ENCODE measurements at regions not wholly inside any gene's neighbourhood (a gene's known extent, or its start where the extent isn't known, plus 50 kb on each side); places are given as distances from the start of the nearest gene placed in this dataset.

DNA sequence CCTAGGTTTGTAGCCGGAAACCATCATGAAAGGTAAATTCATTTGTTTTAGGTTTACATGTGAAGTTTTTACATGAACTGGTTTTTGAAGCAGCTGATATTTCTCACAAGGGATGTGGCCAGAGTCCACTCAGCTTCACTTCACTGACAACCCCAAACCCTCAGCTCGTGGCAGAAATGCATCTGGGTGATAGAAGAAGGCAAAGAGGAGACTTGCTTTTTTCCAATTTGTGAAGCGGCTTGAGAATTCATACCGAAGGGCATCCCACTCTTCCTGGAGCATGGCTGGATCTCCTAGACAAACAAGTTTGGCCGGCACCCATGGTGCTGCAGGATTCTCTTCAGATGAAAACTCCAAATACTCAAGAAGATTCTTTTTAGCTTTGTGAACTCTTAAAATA is 392.8 kb upstream of the CNR1 start:
- no peak for DNase-seq

DNA sequence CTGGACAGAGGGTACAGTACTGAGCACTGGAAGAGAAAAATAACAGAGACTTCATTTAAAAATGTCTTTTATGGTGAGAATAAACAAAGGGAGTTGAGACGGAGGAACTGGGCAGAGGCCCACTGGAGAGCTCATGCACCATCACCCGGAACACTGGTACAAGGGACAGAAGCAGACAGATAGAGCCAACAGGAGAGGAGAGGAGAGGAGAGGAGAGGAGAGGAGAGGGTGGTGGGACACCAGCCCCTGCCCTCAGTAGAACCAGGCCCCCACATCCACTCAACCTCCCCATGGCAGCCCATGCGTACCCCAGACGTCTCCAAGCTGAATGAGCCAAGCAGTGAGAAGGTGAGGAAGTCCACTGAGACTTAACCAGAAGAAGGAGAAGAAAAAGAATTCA is 390.5 kb upstream of the CNR1 start:
- DNase-seq = no peak

DNA sequence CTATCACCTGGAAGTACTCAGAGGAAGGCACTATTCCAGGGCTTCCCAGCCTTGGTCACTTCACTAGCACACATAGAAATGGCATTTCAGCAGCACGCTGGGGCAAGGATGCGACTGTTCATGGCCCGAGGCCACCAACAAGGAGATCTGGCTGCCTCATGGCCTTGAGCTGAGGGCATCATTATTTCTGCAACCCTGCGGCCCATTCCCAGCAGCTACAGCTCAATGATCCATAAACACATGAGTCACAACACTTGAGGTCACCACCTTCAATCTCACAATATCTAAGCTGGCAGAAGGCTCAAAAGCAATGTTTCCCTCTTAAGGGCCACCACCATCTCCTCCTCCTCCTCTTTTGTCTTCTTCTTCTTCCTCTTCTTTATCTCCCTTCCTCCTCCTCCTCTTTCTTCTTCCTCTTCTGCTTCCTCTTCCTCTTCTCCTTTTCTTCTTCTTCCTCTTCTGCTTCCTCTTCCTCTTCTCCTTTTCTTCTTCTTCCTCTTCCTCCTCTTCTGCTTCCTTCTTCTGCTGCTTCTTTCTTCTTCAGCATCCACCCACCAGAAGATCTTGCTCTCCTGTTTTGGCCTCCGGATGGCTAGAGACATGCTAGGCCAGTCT is 382.9 kb upstream of the CNR1 start:
- DNase-seq = no peak

DNA sequence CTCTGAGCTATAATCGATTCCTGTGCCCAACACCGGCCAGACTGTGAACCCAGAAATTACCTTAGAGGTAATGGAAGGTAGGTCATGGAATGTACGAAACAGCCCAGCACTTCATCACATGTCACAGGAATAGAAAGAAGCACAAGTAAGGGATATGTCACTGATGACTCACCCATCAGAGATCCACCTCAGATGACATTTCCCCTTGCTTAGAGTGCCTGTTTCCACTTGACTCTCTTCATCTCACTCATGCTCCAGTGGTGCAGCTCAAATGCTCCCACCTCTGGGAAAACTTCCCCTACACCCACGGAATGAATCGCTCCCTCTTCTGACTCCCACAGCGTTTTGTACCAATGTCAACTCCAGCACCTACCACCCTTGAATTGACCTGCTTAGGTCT is 381.6 kb upstream of the CNR1 start:
- DNase-seq = no peak

DNA sequence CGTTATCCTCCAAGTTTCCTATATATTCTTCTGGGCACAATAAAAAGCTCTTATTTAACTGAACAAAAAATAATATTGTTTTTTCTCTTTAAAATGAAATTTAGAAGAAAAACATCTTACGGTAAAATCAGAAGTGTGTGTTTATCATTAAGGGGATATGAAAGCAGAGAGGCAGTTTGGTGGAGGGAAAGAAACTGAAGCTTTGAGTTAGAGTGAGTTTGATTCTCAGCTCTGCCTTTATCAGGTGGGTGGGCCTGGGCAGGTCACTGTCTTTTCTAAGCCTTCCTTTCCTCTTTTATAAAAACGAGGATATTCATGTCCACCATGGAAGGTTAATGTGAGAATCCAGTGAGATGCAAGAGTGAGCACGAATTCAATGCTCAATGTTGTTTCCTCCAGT is 379.8 kb upstream of the CNR1 start:
- DNase-seq = no peak

DNA sequence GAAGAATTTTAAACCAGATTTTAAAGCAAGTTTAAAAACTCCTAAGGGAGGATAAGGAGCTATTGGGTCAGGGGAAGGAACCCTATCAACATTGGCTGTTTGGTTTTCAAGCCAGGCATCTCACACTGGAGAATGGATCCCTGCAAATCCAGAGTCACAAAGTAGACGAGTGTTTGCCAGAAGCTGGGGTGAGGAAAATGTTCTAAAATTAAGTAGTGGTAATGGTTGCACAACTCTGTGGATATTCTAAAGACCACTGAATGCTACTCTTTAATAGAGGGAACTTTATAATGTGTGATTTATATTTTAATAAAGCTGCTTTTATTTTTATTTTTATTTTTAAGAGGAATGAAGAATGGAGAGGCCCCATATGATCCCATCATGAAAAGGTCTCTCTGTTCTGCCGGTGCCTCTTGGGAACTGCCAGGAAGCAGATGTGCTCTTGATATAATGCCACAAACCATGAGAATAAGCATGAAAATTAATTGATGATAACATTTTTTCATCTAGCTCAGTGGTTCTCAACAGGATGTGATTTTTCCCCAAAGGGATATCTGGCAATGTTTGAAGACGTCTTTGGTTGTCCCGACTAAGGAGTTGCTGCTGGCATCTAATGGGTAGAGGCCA is 379.0 kb upstream of the CNR1 start:
- no peak for DNase-seq

DNA sequence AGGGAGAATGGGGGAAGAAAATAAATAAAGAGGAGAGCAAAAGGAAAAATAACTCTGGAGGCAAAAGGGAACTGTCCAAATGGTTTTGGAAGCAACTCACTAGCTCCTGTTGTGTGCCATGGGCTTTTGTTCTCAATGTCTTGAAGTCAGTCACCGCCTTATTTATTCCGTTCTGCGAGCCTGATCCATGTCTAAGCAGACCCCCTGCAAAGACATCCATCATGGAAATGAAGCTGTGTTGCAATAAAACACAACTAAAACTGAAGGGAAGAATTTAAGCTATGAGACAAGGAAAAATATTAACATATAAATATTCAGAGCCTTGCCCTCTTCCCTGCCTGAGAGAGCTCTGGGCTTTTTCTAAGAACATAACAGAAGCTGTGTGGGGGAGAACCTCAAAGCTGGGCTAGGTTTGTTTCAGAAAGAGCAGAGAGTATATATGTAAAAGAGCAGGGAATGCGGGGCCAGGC is 373.2 kb upstream of the CNR1 start:
- no peak for DNase-seq

DNA sequence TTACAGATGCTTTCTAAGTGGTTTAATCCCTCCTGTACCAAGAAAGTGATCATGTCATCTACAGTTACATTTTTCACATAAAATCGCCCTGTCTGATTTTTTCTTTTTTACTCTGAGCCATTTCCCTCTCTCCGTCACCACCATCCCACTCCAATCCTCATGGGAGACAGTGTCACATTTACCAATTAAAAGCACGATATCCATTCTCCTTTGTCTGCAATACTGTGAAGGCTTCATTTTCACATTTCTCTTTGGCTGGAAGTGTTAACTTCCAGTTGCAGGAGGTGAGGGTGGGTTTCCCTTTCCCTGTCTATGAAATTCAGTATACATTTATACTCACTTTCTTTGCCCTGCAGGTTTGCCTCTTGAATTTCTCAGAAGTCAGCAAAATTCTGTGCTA is 372.7 kb upstream of the CNR1 start:
- DNase-seq = no peak

DNA sequence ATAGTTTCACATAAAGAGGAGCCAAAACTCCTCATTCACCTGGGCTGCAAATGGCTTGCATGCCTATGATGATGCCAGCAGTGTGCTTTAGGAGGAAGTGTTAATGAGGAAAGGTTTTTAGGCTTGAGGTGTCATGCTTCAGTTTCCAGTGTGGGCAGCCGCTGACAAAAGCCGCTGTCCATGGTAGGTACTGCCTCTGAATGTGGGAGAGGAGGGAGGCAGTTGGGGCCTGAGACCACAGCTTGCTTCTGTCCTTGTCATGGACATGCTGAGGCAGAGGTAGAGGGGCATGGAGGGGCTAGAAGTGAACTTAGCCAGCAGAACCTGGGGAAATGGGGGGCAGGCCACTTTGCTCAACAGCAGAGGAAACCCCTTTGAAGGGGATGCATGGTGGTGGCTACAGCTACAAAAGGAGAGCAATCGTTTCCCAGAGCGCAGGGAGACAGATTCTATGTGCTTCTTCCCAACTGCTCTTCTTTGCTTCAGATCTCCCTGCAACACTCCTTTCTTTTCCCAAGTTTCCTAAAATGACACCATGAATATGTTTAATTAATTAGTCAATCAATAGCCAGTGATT is 372.1 kb upstream of the CNR1 start:
- no peak for DNase-seq

DNA sequence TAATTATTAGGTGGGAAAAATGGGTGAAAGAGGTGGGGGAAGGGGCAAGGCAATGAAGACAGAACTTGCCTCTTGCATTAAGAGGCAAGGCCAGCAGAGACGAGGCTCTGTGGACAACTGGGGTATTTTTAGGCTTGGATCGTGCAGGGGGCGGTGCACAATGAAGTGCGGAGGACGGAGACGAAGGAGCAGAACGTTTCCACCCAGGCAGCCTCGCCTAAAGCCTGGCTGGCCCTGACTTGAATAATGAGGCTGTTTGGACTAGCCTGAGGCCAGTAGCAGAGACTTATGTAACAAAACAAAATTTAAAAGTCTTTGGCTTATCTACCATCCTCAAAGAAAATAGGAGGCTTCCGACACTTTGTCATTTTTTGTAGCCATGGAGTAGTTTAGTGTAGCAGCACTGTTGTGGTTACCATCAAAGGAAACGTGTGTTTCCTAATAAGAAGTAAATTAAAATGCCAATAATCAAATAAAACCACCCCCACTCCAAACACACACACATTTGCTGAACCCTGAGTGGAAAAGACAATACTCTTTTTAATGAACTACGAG is 370.0 kb upstream of the CNR1 start:
- DNase-seq = no peak

DNA sequence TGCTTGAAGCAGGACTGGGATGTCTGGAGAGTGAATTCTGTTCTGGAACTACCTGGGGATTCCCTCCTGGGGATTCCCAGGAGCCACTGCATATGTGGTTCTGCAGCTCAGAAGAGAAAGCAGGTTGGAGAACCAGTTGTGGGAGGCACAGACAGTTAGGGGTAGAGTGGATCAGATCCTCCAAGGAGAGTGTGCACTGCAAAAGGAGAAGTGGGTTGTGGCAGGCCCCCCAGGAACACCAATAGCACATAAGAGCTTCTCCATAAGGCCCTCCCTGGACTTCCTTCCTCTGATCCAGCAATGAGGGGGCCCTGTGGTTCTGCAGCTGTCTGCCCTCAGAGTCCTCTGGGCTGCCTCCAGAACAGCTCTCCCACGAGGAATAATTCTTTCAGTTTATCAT is 369.2 kb upstream of the CNR1 start:
- no peak for DNase-seq

DNA sequence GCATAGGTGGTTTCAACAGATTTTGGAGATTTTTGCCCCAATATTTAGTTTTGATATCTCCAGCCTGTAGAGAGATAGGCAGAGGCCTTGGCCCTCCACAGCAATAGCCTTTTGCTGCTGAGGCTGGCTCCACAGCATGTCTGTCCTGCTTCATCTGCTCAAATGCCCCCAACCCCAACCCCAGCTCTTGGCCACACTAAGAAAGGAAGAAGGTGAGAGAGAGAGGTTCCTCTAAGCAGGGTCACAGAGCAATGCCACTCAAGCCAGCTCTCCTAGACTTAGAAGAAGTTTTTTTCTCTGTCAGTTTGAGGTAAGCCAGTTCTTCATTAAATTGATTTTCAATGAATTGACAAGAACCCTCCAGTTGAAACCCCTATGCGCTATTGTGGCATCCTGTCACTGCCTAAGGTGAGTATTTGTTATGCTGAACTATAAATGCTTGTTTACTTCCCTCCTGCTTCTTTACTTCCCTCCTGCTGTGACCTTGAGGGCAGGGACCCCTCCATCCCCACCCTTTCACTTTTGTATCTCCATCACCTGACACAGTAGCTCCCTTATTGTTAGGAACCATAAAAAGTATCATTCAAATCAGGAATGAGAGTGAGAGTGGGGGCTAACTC is 366.2 kb upstream of the CNR1 start:
- DNase-seq = no peak

DNA sequence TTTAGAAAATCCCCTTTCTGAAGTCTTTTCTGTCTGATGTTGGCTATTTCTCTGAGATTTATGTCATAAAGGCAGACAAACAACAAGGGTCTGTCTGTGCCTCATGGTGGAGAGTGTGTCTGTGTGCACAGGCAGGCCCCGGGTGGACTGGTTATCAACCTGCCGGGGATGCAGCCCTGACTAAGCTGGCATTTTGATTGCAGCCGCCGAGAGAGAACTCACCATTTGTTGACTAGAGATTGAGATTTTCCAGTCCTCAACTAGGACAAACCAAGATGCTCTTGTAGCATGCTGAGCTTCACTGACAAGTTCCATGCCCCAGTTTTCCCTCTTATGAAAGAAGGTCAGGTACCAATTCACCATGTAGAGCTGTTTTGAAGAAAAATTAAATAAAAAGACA is 363.6 kb upstream of the CNR1 start:
- DNase-seq = no peak

DNA sequence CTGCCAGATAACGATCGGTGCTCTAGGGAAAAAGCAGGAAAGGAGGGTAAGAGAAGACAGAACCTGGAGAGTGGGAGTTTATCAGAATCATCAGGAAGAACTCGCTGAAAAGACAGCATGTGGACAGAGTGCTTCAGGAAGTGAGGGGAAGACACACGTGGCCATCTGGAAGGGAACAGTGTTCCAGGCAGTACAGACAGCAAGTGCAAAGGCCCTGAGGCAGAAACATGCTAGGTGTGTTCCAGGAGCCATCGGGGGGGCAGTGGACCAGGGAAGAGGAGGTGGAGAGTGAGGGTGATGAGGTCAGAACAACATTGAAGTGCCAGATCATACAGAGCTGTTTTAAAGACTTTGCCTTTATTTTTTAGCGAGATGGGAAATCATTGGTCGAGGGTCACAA is 354.3 kb upstream of the CNR1 start:
- DNase-seq = no peak

DNA sequence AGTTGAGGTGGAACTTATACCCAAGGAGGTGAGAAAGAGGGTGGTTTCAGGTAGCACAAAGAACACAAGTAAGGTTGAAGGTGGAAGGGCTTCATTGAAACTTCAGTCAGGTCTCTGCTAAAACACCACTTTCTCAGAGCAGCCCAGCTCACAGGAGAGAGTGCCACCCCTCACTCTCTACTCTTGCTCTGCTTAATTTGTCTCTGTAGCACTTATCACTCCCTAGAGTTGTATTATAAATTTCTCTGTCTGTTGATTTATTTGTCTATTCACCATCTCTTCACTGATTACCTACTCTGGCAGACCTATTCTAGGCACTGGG is 353.8 kb upstream of the CNR1 start:
- DNase-seq = no peak

DNA sequence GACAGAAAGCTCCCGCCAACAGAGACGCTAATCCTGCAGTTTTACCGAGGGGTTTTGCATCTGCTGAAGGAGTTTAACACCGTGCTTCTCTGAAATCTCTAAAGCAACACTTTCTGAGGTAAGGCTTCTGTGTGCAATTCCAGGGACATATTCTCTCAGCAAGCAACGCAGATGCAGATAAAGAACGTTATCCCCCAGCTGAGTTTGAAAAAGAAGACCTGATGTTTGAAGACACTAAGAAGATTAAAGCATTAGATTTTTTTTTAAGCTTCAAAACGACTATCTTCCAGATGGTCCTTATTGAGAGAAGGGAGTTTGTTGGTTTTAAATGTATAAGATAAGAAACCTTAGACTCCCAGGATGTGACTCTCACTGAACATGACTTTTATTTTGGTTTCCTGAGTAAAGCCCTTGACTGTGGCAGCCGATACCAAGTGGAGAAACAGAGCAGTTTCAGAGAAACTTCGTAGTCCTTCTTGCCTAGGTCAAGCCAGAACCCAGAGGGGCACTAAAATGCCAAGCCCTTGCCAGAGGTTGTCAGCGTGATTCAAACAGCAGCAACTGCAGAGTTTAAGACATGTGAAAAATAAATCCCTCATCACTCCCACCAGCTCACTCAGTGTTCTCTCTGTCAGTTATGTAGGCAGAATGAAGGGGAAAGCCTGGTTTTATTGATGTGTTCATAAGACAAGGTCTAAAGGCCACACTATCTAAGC is 353.3 kb upstream of the CNR1 start:
- DNase-seq = no peak

DNA sequence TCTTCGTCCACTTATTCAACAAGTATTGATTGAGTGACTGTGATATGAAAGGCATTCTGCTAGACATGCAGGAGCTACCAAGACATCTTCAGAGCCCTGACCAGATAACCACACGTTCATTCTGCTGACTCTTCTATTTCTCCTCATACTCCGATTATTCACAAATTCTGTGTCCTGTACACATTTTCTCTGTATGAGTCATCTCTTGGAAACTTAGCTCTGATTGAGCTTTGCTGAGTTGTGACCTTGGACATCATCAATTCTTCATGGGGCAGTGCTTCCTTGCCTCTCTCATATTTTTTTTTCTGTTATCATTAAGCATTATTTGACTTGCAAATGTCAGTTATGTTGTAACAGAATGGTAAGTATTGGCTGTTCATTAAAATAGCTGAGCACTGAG is 351.6 kb upstream of the CNR1 start:
- DNase-seq = no peak

DNA sequence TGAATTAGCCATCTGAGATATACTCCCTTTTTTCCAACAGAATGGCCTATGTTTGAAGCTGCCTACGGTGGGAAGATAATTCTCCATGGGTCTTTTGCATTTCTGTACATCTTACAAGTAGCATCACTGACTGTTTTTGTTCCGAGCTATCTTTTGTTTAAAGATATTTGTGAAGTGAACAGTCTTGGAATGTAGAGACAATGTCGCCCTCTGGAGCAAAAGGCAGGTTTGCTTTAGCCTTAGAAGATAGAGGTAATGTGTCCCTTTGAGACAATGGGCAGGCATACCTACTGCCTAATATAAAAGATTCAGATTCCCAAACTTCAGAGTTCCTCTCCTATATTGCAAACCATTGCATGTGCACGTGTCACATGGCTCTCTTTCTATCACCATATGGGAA is 347.8 kb upstream of the CNR1 start:
- no peak for DNase-seq

DNA sequence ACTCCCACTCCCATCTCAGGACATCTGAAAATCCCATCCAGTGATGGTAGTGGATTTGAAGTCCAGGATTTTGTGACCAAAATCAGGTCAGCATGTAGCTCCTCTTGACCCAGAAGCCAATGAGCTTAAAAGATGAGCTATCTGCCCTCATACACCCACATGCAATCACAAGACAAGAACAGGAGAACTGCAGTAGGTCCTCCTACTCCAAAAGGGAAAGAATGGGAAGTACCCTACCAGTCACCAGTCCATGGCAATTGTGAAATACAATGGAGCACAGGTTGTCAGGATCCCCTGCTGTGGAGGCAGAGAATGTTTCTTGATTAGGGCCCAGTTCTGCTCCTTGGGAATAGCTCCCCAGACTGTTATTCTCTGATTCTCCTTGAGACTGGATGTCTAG is 347.3 kb upstream of the CNR1 start:
- DNase-seq = no peak

DNA sequence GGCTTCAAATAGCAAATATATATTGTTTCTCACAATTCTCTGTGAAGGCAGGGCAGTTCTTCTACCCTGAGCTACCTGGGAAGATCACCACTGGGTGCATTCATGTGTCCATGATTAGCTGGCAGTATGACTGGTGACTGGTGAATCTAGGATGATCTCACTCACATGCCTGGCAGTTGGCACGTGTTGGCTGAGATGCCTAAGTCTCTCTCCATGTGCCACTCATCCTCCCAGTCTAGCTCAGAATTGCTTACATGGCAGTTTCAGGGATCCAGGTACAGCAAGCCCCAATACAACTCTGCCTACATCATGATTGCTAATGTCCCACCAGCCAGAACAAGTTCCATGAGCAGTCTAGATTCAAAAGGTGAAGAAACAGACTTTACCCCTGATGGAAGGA is 346.8 kb upstream of the CNR1 start:
- DNase-seq = no peak

DNA sequence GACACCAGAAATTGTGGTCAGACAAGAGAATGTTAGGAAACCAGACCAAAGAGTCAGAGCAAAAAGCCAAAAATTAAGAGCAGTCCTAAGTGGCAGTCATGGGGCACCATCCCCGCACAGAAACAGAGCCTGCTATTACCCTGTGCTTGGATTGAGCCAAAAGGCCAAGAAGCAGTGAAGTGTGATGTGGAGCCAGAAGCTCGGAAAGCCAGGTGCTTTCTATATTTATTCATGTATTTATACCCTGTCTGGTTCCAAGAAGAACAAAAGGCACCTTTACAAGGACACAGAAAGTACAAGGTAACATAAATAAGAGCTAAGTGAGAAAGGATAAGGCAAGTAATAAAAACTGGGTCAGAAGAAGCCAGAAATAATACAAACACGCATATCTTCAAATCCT is 336.2 kb upstream of the CNR1 start:
- no peak for DNase-seq

DNA sequence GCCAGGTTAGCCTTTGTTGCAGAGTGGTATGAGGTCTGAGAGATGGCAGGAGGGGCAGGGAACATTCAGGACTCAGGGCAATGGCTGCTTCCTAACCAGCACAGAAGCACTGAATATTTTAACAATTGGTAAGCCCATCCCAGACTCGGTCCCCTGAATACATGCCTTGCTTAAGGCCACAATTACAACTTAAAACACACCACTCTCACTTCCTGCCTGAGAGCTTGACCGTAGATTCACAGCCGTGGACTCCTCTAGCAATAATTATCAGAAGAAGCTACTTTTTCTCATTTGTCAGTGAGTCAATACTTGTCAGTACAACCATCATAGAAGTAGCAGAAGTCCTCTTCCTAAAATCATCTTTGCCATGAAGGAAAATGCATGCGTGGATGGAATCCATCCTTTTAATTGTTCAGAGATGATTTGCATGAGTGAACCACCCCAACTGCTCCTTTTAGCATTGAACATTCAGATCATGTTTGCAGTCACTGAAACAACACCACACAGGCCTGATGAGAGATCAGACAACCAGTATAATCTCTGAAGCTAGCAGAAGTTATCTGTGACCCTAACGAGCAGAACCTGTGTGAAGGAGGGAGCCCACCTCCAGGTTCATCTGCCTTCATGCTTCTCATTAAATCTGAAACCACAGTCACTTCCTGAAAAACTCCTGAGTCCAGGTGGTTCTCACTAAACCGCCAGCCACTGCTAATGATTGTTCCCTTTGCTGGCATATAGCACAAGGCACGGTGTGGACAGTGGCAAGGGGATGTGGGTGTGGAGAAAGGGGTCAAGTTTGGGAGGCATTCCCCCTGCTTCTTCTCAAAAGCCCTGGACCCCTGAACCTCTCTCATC is 333.9 kb upstream of the CNR1 start:
- no peak for DNase-seq

DNA sequence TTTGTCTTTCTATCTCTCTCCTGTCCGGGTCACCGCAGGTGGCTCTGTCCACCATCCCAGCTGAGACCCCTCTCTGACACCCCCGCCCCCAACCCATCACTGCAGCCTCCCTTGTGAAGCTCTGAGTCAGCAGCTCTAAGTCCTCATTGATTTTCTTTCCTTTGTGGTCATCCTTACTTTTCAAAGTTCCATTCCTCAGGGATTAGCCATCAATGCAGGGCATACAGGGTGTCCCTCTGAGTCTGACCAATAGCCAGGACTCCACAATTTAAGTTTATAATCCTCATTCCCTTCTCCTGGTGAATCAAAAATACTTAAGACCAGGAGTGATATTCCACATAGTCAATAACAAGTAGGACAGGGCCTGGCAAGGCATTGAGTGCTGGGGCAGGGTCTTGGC is 333.3 kb upstream of the CNR1 start:
- no peak for DNase-seq

Data from CD4-positive, alpha-beta T cell treated with Interleukin-21 for 1 hour (primary cell).